Muscle of leg (tissue), 3 donors: ENCODE measurements at regions not wholly inside any gene's neighbourhood (a gene's known extent, or its start where the extent isn't known, plus 50 kb on each side); places are given as distances from the start of the nearest gene placed in this dataset.

ENCODE experiments used
- DNase-seq: peaks from one replicate; pipeline ENCODE4 v3.0.0; 2013
- H3K27ac ChIP-seq: one replicate; pipeline ENCODE4 v1.5.1; 2013; ENCODE audit warnings: mild to moderate bottlenecking, low read length, control low read depth
- H3K27me3 ChIP-seq: one replicate; pipeline ENCODE4 v1.6.1; 2013; ENCODE audit warnings: low read length; ENCODE audit not compliant: control insufficient read depth, insufficient read depth
- H3K36me3 ChIP-seq: one replicate; pipeline ENCODE4 v1.6.1; 2013; ENCODE audit warnings: low read length; ENCODE audit not compliant: control insufficient read depth, insufficient read depth
- H3K4me1 ChIP-seq: one replicate; pipeline ENCODE4 v1.6.1; 2013; ENCODE audit warnings: low read length; ENCODE audit not compliant: control insufficient read depth, insufficient read depth
- H3K4me3 ChIP-seq: one replicate; pipeline ENCODE4 v1.5.1; 2013; ENCODE audit warnings: low read length, control low read depth
- H3K9me3 ChIP-seq: replicated peaks from 2 replicates; pipeline ENCODE4 v1.6.1; 2013; ENCODE audit warnings: low read depth, low read length; ENCODE audit not compliant: control insufficient read depth
- WGBS: methylation state at CpG from one replicate; pipeline ENCODE4 v1.1.5; 2013; ENCODE audit warnings: missing lambda C conversion rate; ENCODE audit not compliant: insufficient coverage; 5-methylcytosine and 5-hydroxymethylcytosine counted together

GRCh38 chr9:107734256-107735013 is 244.9 kb upstream of the KLF4 start:
- Histone ChIP-seq H3K36me3 (no peaks in the 10 kb centered on the region), H3K4me1 (peaks cover 65% of the 10 kb centered on the region), H3K9me3 (no peaks in the 10 kb centered on the region), H3K4me3 (no peak overlapping the region), H3K27me3 (no peaks in the 10 kb centered on the region), H3K27ac (peak overlapping the region; percentile 76)
- DNase-seq, result peak; percentile 85
- 16% methylated on average over 2 of the region's 9 CpGs for WGBS

GRCh38 chr9:107733523-107733894 is 243.9 kb upstream of the KLF4 start:
- H3K27me3 ChIP-seq, result no peaks in the 10 kb centered on the region
- H3K27ac ChIP-seq, result peak overlapping the region; percentile 92
- no peaks in the 10 kb centered on the region for H3K36me3 ChIP-seq
- DNase-seq, result peak; percentile 51
- WGBS, result 72% methylated on average over 5 of the region's 5 CpGs
- H3K4me3 ChIP-seq, result no peak overlapping the region
- peaks cover 58% of the 10 kb centered on the region for H3K4me1 ChIP-seq
- H3K9me3 ChIP-seq, result no peaks in the 10 kb centered on the region

GRCh38 chr9:107732781-107733522 is 243.4 kb upstream of the KLF4 start:
- Histone ChIP-seq H3K27ac (peak overlapping the region; percentile 92), H3K9me3 (no peaks in the 10 kb centered on the region), H3K4me1 (peaks cover 52% of the 10 kb centered on the region), H3K36me3 (no peaks in the 10 kb centered on the region), H3K4me3 (no peak overlapping the region), H3K27me3 (no peaks in the 10 kb centered on the region)
- WGBS, result 30% methylated on average over 2 of the region's 8 CpGs
- peak; percentile 83 for DNase-seq

GRCh38 chr9:107731115-107731762 is 241.7 kb upstream of the KLF4 start:
- Histone ChIP-seq H3K9me3 (no peaks in the 10 kb centered on the region), H3K27ac (peak overlapping the region; percentile 79), H3K36me3 (no peaks in the 10 kb centered on the region), H3K27me3 (no peaks in the 10 kb centered on the region), H3K4me3 (no peak overlapping the region), H3K4me1 (peaks cover 48% of the 10 kb centered on the region)
- 77% methylated on average over 3 of the region's 6 CpGs for WGBS
- no peak for DNase-seq

- peak overlapping the region; percentile 79 for H3K27ac ChIP-seq
Measured at GRCh38 chr9:107730666-107731065, 241.1 kb upstream of the KLF4 start.

GRCh38 chr9:107727086-107727780 is 237.7 kb upstream of the KLF4 start:
- no peaks in the 10 kb centered on the region for H3K27me3 ChIP-seq
- H3K27ac ChIP-seq, result no peak overlapping the region
- peaks cover 3% of the 10 kb centered on the region for H3K9me3 ChIP-seq
- no peak overlapping the region for H3K4me3 ChIP-seq
- DNase-seq, result no peak
- H3K4me1 ChIP-seq, result peaks cover 20% of the 10 kb centered on the region
- 73% methylated on average over 3 of the region's 5 CpGs for WGBS
- no peaks in the 10 kb centered on the region for H3K36me3 ChIP-seq

More at GRCh38 chr9:107730666-107731065, 241.1 kb upstream of the KLF4 start:
- DNase-seq, result peak; percentile 92
- Histone ChIP-seq H3K27me3 (no peaks in the 10 kb centered on the region), H3K36me3 (no peaks in the 10 kb centered on the region), H3K4me1 (peaks cover 45% of the 10 kb centered on the region), H3K9me3 (no peaks in the 10 kb centered on the region), H3K4me3 (no peak overlapping the region)
- 75% methylated on average over 1 of the region's 1 CpG for WGBS

- Histone ChIP-seq H3K4me3 (no peak overlapping the region), H3K36me3 (no peaks in the 10 kb centered on the region), H3K27ac (no peak overlapping the region), H3K9me3 (peaks cover 3% of the 10 kb centered on the region), H3K4me1 (peaks cover 3% of the 10 kb centered on the region), H3K27me3 (no peaks in the 10 kb centered on the region)
- no peak for DNase-seq
- no CpG with 5 or more reads among the region's 4 CpGs for WGBS
Measured at GRCh38 chr9:107723015-107723414, 233.4 kb upstream of the KLF4 start.

GRCh38 chr9:107721705-107722245 is 232.2 kb upstream of the KLF4 start:
- WGBS, result 85% methylated on average over 3 of the region's 5 CpGs
- no peak overlapping the region for H3K4me3 ChIP-seq
- DNase-seq, result no peak
- H3K27me3 ChIP-seq, result no peaks in the 10 kb centered on the region
- H3K27ac ChIP-seq, result no peak overlapping the region
- H3K9me3 ChIP-seq, result peaks cover 3% of the 10 kb centered on the region
- H3K4me1 ChIP-seq, result peaks cover 8% of the 10 kb centered on the region
- no peaks in the 10 kb centered on the region for H3K36me3 ChIP-seq

- H3K27ac ChIP-seq, result no peak overlapping the region
- H3K4me1 ChIP-seq, result peaks cover 15% of the 10 kb centered on the region
- peaks cover 3% of the 10 kb centered on the region for H3K9me3 ChIP-seq
- no CpG with 5 or more reads among the region's 2 CpGs for WGBS
- DNase-seq, result no peak
- H3K36me3 ChIP-seq, result no peaks in the 10 kb centered on the region
- no peaks in the 10 kb centered on the region for H3K27me3 ChIP-seq
- H3K4me3 ChIP-seq, result no peak overlapping the region
Measured at GRCh38 chr9:107720501-107720900, 230.9 kb upstream of the KLF4 start.
